Middle frontal gyrus (tissue), 1 donor: ENCODE measurements at regions not wholly inside any gene's neighbourhood (a gene's known extent, or its start where the extent isn't known, plus 50 kb on each side); places are given as distances from the start of the nearest gene placed in this dataset.

Experiments
- DNase-seq: peaks from one replicate; pipeline ENCODE4 v3.0.0-alpha.2; 2015; ENCODE audit warnings: low spot score; ENCODE audit errors: extremely low spot score

DNA sequence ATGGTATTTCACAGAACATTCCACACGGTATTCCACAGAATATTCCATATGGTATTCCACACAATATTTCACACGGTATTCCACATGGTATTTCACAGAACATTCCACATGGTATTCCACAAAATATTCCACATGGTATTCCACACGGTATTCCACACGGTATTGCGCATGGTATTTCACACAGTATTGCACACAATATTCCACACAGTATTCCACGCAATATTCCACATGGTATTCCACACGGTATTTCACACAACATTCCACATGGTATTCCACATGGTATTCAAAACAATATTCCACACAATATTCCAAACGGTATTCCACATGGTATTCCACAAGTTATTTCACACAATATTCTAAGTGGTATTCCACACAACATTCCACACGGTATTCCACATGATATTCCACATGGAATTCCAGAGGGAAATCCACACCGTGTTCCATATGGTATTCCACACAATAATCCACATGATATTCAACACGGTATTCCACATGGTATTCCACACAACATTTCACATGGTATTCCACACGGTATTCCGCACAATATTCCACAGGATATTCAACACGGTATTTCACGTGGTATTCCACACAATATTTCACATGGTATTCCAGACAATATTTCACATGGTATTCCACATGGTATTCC is 136.7 kb upstream of the CHST15 start:
- no peak for DNase-seq

DNA sequence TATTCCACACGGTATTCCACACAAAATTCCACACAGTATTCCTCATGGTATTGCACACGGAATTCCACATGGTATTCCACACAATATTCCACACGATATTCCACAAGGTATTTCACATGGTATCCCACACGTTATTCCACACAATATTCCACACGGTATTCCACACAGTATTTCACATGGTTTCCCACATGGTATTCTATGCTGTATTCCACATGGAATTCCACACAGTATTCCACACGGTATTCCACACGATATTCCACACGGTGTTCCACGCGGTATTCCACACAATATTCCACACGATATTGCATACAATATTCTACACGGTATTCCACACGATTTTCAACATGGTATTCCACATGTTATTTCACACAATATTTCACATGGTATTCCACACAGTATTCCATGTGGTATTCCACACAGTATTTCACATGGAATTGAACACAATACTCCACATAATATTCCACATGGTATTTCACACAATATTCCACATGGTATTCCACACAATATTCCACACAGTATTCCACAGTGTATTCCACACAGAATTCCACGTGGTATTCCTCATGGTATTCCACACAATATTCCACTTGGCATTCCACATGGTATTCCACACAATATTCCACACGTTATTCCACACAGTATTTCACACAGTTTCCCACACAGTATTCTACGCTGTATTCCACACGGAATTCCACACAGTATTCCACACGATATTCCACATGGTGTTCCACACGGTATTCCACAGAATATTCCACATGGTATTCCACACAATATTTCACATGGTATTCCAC is 136.0 kb upstream of the CHST15 start:
- DNase-seq, result no peak

DNA sequence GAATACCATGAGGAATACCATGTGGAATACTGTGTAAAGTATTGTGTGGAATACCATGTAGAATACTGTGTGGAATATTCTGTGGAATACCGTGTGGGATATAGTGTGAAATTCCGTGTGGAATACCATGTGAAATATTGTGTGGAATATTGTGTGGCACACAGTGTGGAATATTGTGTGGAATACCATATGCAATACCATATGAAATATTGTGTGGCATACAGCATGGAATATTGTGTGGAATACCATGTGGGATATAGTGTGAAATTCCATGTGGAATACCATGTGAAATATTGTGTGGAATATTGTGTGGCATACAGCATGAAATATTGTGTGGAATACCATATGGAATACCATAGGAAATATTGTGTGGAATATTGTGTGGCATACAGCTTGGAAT is 135.1 kb upstream of the CHST15 start:
- no peak for DNase-seq

DNA sequence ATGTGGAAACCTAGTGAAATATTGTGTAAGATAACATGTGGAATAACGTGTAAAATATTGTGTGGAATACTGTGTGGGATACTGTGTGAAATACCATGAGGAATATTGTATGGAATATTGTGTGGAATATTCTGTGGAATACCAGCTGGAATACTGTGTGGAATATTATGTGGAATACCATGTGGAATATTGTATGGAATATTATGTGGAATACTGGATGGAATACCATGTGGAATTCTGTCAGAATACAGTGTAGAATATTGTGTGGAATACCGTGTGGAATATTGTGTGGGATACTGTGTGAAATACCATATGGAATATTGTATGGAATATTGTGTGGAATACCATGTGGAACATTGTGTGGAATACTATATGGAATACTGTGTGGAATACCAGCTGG is 134.6 kb upstream of the CHST15 start:
- no peak for DNase-seq

DNA sequence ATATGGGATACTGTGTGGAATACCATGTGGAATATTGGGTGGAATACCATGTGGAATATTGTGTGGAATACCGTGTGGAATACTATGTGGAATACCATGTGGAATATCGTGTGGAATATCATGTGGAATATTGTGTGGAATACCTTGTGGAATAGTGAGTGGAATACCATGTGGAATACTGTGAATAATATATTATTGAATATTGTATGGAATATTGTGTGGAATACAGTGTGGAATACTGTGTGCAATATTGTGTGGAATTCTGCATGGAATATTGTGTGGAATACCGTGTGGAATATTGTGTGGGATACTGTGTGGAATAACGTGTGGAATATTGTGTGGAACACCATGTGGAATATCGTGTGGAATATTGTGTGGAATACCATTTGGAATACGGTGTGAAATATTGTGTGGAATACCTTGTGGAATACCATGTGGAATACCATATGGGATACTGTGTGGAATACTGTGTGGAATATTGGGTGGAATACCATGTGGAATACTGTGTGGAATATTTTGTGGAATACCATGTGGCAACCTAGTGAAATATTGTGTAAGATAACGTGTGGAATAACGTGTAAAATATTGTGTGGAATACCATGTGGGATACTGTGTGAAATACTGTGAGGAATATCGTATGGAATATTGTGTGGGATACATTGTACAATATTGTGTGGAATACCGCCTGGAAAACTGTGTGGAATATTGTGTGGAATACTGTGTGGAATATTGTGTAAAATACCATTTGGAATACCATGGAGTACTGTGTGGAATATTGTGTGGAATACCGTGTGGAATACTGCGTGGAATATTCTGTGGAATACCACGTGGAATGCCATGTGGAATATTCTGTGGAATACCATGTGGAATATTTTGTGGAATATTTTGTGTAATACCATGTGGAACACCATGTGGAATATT is 133.9 kb upstream of the CHST15 start:
- no peak for DNase-seq

- DNase-seq, result no peak
These were observed 133.1 kb upstream of the CHST15 start for GRCh38 chr10:124226271-124227054.

- no peak for DNase-seq
These were observed 132.3 kb upstream of the CHST15 start for GRCh38 chr10:124225467-124226270.

DNA sequence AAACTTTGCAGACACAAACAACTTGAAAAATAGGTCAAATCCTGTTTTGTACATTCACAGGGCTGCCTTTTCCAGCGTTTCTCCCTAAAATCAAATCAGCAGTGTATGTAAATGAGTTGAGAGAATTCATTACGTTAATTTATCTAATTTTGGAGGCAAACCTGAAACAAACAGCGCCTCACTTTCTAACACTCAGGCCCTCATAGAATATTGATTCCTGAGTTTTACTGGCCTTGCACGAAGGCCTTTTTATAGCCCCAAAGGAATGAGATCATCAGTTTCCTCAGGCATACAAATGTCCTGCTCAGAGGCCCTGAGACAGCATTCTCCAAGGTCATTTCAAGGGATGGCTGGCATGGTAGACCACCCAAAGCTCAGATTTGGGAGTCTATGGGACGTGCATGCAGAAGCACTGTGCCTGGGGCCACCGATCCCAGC is 131.7 kb upstream of the CHST15 start:
- DNase-seq, result no peak

- DNase-seq, result no peak
These were observed 131.1 kb upstream of the CHST15 start for GRCh38 chr10:124224331-124225028.

GRCh38 chr10:124223711-124224085 is 130.3 kb upstream of the CHST15 start:
- DNase-seq, result no peak

DNA sequence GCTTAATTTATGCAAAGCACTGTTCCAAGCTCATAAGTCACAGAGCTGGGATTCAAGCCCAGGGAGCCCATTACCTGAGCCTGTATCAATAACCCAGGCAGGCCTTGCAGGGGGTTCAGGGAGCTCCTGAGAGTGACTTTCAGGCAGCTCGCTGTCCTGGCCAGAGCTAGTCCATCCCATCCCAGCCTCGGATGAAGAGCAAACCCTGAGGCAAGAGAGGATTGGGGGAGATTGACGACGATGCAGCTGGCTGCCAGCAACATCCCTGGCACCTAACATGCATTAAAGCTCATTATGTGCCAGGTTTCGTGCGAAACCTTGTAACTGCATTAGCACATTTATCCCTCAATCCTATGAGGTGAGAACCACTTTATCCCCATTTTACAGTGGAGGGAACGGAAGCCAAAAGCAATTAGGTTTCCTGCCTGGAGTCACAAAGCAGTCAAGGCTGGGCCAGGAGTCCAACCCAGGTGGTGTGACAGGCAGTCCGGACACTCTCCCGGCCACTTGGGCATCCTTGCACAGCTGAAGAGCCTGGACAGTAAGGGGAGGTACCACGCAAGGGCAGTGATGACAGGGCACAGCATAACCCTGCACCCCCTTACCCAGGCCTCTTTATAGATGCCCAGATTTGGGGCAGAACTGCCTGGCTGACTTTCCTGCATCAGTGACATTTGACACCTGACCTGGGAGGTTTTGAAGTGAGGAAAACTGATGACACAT is 129.8 kb upstream of the CHST15 start:
- no peak for DNase-seq

GRCh38 chr10:124222318-124222987 is 129.1 kb upstream of the CHST15 start:
- no peak for DNase-seq

- no peak for DNase-seq
These were observed 128.2 kb upstream of the CHST15 start for GRCh38 chr10:124221356-124222317.

- DNase-seq, result no peak
These were observed 127.6 kb upstream of the CHST15 start for GRCh38 chr10:124220971-124221355.

DNA sequence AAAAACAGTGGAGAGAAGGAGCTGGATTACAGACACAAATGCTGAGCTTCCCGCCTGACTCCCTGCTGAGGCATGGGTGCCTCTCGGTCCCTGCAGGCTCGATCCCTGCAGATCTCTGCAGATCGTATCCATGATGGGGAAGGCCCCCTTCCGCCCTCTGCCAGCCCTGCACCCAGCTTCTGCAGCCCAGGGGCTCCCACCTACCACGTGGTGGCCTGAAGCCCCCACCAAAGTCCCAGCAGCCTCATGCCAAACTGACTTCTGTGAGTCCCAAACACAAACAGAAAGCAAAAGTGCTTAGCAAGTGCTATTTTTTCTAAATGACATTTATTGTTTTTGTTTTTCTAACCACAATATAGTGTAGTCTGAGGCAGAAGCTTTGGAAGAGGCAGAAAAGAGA is 127.1 kb upstream of the CHST15 start:
- DNase-seq, result no peak

GRCh38 chr10:124219655-124220054 is 126.3 kb upstream of the CHST15 start:
- no peak for DNase-seq

GRCh38 chr10:124219062-124219461 is 125.7 kb upstream of the CHST15 start:
- no peak for DNase-seq
